ENCODE measurements at regions not wholly inside any gene's neighbourhood (a gene's known extent, or its start where the extent isn't known, plus 50 kb on each side); places are given as distances from the start of the nearest gene placed in this dataset.

DNA sequence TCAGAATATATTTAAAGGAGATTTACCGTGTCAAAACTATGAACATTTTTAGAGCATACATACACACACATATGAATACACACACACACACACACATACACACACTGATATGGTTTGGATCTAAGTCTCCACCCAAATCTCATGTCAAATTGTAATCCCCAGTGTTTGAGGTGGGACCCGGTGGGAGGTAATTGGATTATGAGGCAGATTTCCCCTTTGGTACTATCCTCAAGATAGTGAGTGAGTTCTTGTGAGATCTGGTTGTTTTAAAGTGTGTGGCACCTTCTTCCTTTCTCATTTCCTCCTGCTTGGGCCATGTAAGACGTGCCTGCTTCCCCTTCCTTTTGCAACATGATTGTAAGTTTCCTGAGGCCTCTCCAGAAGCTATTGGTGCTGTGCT is 515.0 kb upstream of the ZMIZ1 start:
- no peak for TF ChIP-seq ZNF274 (IDR thresholded peaks at IDR 0.05; ENCODE audit: low read depth, low read length)
- H3K4me3 ChIP-seq (ENCODE audit: low read length), result no peak overlapping the region

DNA sequence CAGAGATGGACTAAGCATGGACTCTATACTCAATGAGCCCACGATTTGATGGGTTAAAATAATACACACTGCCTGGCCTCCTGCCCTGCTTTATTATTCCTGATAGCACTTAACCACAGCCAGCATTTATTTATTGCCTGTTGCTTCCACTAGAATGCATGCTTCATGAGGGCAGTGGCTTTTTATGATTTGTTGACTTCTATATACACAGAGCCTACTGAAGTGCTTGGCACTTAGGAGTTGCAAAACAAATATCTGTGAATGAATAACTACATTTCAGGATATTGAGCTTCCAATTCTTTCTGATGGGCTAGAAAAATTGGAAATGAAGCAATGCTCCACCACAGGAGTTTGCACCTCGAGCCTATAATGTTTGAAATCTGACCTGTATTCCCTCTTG is 513.6 kb upstream of the ZMIZ1 start:
- no peak overlapping the region for H3K4me3 ChIP-seq (ENCODE audit: low read length)
- TF ChIP-seq ZNF274 (IDR thresholded peaks at IDR 0.05; ENCODE audit: low read depth, low read length), result no peak

DNA sequence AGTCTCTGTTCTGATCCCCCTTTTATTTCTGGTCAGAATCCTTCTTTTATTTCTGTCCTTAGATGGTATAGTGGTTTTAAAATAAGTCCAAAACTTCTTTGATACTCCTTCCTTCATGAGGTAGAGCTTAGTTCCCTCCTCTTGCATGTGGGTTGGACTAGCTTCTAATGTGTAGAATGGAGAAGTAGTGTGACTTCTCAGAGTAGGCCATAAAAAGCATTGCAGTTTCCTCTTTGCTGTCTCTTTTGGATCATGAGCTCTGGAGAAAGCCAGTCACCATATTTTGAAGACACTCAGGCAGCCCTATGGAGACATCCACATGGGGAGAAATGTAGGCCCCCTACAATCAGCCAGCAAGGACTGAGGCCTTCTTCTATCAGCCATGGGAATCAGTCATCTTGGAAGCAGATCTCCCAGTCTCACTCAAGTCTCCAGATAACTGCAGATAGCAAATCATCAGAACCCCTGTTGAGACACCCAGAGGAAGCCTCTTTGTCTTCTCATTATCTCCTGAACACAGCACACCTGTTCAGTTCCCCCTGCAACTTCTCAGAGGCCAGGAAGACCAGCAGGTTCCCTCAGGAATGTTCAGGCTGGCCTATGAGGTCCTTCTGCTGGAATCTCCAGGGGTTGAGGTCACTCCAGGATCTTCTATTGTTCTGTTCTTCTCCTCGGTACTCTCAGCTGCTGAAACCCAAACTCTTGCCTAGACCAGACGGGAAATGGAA is 511.9 kb upstream of the ZMIZ1 start:
- no peak for TF ChIP-seq ZNF274 (IDR thresholded peaks at IDR 0.05; ENCODE audit: low read depth, low read length)
- no peak overlapping the region for H3K4me3 ChIP-seq (ENCODE audit: low read length)

DNA sequence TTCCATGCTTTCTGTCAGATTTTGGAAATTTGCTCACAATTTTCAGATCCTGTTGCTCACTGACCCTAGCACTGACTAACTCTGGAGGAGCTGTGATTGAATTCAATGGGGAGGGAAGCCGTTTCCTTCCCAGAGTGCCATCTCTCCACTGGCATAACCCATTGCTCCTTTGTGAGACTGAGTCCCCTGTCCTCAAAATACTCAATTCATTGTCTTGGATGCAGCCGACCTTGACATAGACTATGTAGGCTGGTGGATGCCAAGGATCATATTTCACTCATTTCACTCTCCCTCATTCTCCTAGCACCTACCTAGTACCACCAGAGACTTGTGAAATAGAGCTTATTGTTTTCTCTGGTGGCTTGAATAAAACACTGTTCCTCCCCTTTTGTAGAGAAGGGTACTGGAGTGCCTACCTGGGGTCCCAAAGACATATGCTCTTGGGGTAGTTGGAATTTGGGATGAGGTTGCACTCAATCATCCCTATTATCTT is 511.3 kb upstream of the ZMIZ1 start:
- no peak overlapping the region for H3K4me3 ChIP-seq (ENCODE audit: low read length)
- no peak for TF ChIP-seq ZNF274 (IDR thresholded peaks at IDR 0.05; ENCODE audit: low read depth, low read length)

DNA sequence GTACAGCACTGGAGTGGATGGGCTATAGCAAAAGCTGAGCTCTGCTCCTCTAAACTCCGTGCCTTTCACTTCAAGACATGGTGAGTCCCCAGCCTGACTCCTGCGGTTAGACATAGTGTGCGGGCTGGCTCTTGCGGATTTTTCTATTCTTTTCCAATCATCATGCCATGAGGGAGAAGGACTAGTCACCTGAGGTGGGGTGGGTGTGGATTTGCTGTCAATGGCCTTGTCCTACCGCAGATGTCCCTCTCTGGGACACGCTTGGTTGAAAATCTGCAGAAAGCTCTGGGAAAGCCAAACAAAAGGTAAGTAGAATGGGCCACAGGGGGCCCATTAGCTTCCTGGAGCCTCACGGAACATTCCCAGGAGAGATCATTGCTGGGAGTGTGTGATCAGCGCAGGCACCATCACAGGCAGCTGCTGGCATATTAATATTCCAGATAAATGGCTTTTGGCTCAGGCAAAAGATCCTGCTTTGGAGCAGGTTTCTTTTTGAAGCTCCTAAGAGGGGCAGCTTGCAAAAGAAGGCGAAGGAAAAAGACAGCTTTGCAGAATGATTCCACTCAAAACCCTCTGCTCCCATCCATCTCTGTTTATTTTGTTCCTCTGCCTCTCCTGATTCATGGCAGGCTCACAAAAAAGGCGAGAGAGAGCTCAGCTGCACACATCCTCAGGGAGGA is 509.0 kb upstream of the ZMIZ1 start:
- H3K4me3 ChIP-seq (ENCODE audit: low read length), result no peak overlapping the region

DNA sequence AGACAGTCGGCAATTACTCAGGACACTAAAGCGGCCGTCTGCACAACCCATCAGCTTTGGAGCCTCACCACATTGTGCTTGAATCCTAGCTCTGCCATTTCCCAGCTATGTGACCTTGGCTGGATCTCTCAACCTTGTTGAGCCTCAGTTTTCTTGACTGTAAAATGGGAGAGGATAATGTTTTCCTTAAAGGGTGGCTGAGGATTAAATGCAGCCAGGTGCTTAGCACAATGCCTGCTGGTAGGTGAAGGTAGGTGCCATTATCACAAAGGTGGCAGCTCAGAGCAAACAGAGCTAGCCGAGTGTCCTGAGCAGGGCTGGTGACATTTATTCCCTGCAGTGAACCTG is 508.5 kb upstream of the ZMIZ1 start:
- no peak for TF ChIP-seq ZNF274 (IDR thresholded peaks at IDR 0.05; ENCODE audit: low read depth, low read length)
- no peak overlapping the region for H3K4me3 ChIP-seq (ENCODE audit: low read length)

More for the DNA sequence above, 509.0 kb upstream of the ZMIZ1 start:
- no peak for TF ChIP-seq ZNF274 (IDR thresholded peaks at IDR 0.05; ENCODE audit: low read depth, low read length)

DNA sequence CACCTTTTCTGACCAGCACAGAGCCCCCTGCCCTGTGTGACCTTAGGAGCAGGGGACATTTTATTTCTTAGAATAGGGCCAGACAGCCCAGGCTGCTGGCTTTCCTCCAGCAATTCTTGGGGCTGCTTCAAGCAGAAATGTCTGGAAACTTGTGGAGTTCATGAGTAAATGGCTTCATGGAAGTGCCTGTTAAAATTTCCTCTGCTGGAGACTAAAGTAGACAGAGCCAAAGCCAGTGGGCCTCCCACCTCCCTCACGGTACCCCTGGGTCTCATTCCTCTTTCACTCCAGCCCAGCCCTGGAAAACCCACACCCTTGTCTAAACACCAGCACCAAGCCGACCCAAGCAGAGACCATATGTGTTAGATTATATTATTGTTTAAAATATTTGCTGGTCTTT is 505.5 kb upstream of the ZMIZ1 start:
- no peak overlapping the region for H3K4me3 ChIP-seq (ENCODE audit: low read length)
- no peak for TF ChIP-seq ZNF274 (IDR thresholded peaks at IDR 0.05; ENCODE audit: low read depth, low read length)

DNA sequence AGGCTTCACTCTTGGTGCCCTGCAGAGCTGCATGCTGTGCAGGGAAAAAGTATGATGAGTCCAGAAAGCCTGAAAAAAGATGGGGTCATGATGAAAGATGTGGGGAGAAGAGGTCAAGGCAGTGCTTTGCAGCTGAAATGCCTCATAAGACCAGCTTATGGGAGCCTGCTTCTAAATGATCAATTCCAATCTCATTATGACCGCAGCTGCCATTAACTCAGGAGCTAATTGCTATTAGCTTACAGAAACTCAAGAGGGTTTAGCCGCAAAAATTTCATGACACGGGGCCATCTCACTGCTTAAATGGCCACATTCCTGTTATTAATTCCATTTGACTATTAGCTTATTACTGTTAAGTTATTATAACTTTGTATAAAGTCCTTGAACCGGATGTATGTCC is 502.9 kb upstream of the ZMIZ1 start:
- no peak for TF ChIP-seq ZNF274 (IDR thresholded peaks at IDR 0.05; ENCODE audit: low read depth, low read length)
- no peak overlapping the region for H3K4me3 ChIP-seq (ENCODE audit: low read length)

DNA sequence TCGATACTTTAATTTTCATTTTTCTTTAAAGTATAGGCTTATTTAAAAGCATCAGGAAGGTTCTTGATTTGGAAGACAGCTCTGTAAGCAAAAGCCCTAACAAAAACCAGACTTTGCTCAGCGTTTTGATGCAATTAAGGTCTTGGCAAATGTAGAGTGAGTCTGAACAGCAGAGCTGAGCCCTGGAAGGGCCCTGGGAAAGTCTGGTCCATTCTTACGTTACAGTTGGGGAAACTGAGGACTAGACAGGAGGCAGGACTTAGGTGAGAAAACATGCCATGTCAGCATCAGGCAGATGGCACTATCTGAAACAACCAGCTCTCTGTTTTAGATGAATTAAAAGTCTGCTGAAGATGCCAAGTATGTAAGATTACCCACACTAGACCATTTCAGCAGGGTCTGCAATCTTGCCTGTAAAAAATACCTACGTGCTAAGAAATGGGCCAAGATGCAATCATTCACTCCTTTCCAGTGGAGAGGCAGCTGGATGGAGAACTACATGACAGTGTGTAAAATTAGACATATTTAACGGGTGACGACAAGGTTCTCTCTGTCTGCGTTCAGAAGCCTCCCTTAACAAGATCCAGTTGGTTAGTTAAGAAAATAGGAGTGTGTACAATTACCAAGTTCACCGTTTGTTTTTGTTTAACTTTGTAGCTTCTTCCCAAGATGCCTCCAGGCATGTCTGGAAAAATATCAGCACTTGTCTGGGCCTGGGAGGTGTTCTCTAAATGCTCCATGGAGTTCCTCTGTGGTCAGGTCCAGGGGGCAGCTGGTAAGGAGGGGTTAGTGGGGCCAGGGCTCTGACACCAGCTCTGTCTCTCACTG is 502.3 kb upstream of the ZMIZ1 start:
- no peak overlapping the region for H3K4me3 ChIP-seq (ENCODE audit: low read length)
- TF ChIP-seq ZNF274 (IDR thresholded peaks at IDR 0.05; ENCODE audit: low read depth, low read length), result no peak

DNA sequence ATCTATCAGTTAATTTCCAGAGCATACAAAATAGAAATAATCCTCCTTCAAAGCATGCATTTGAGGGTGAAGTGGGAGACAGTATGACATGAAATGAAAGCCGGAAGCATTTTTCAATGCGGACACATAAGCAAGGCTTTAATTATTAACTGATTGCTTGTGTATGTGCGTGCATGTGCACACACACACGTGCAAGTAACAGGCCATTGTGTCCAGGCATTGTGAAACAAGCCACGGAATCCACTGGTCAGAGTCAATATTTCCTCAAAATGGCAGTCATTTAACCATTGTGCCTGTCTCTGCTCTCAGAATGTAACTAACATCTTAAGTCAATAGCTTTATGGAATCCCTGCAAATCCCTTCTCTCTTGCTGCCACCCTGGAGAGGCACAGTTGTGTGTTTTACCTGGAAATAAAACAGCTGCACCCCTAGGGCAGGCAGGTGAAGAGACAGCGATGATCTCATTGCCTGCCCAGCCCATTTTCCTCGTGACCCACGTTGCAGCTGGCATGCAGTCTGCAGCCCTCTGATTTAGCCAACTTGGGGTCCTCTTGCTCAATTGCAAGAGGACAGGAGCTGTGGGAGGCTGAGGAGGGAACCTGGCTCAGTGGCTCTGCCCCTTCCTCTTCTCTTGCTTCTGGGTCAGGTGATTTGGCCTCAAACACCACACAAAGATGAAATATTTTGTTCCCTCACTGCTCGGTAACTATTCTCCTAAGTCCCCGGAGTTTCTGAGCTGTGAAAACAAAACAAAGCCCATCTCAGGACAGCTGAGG is 500.9 kb upstream of the ZMIZ1 start:
- TF ChIP-seq ZNF274 (IDR thresholded peaks at IDR 0.05; ENCODE audit: low read depth, low read length), result no peak
- H3K4me3 ChIP-seq (ENCODE audit: low read length), result no peak overlapping the region

DNA sequence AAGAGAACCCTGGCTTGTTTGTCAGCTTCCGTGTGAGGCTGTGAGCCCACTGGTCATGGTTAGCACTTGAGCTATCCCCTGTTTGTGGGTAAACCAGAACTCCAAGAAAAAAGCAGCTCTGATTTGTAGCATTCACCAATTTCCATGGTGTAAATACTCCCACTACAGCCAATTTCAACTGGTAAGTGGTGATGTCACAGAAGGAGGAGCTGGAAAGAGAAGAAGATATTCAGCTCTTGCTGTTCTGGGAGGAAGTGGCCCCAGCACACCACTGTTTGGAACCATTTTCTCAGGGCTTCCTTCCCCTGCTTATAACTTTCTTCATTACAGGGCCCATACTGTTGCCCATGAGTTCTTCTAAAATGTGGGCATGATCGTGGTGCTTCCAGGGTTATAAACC is 500.1 kb upstream of the ZMIZ1 start:
- TF ChIP-seq ZNF274 (IDR thresholded peaks at IDR 0.05; ENCODE audit: low read depth, low read length), result no peak
- no peak overlapping the region for H3K4me3 ChIP-seq (ENCODE audit: low read length)

DNA sequence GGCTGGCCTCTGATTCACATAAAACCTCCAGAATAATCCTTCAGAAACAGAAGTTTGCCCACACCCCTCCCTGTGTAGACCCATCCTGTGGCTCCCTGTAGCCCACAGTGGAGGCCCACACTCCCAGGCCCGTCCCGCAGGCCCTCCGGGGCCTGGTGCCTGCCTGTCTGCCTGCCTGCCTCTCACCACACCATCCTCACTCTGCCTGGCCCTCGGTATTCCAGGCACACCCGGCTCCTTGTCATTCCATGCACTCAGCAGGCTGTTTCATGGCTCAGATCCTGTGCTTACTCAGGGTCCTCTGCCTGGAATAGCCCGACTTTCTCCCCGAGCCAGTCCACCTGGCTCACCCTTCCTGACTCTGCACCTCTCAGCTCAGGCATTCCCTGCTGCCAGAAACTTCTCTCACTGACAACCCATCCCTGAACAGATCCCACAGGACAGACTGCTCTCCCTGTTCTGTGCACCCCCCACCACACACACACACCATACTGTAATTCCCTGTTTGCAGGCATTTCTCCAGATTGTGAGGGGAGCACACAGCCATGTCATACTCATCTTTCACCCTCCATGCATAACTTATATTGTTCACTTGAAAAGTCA is 498.0 kb upstream of the ZMIZ1 start:
- TF ChIP-seq ZNF274 (IDR thresholded peaks at IDR 0.05; ENCODE audit: low read depth, low read length), result no peak
- H3K4me3 ChIP-seq (ENCODE audit: low read length), result no peak overlapping the region

DNA sequence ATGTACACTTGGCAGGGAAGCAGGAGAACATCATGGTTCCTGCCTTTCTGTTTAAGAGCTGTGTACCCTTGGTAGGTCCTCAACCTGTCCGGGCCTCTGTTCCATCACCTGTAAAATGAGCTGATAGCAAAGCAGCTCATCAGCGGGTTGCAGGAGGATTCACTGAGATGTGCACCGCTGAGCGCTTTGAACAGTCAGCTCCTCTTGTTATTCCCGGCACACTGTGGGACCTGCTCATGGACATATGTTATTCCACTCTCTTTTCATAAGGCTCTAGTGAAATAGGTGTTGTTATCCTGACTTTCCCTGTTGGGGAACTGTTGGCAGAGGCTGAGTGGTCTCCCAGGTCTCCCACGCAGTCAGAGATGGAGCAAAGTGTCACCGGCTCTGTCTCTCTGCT is 497.5 kb upstream of the ZMIZ1 start:
- no peak for TF ChIP-seq ZNF274 (IDR thresholded peaks at IDR 0.05; ENCODE audit: low read depth, low read length)
- H3K4me3 ChIP-seq (ENCODE audit: low read length), result no peak overlapping the region

DNA sequence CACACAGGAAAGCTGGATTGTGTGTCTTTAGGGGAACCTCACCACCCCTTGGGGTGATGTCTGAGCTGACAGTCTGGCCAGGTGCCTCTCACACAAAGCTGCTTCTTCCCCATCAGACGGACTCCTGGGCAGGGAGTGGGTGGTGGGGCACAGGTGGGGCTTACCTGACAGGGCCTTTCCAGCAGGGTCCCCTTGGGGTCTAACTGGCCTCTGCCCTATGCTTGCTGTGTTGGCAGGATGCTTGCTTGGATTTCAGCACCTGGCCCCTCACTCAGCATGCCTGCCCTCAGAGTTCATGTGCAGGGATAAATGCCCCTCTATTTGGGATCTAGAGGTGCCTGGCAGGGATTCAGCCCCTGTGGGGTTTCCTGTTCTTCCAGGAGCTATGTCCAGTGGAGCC is 496.9 kb upstream of the ZMIZ1 start:
- no peak for TF ChIP-seq ZNF274 (IDR thresholded peaks at IDR 0.05; ENCODE audit: low read depth, low read length)
- H3K4me3 ChIP-seq (ENCODE audit: low read length), result no peak overlapping the region

Measured in GM08714 (cell line).